ENCODE measurements at regions not wholly inside any gene's neighbourhood (a gene's known extent, or its start where the extent isn't known, plus 50 kb on each side); places are given as distances from the start of the nearest gene placed in this dataset.

DNA sequence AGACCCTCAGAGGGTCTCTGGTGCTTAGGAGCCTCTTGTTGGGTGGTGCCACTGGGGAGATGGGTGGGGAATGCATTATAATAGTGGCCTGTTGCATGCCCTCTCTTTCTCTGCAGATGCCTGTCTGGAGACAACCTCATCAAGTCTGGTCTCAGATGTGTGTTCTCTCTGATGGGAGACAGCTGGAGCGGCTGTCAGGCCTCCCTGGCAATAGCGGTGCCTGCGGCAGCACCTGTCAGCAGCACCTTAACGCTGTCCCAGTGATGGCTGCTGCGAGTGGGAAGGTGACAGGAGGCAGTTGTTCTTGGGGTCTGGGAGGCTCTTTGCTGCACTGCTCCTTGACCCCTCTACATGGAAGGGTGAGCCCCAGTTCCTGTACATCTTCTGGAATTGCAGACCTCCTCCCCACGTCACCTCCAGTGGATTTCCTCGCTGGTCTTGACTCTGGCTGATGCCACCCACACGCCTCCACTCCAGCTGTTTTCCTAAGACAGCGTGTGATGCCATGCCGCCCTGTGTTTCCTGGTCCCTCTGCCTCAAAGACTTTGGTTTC is 63.3 kb upstream of the BLCAP start:
- TF ChIP-seq, protein P1, sequence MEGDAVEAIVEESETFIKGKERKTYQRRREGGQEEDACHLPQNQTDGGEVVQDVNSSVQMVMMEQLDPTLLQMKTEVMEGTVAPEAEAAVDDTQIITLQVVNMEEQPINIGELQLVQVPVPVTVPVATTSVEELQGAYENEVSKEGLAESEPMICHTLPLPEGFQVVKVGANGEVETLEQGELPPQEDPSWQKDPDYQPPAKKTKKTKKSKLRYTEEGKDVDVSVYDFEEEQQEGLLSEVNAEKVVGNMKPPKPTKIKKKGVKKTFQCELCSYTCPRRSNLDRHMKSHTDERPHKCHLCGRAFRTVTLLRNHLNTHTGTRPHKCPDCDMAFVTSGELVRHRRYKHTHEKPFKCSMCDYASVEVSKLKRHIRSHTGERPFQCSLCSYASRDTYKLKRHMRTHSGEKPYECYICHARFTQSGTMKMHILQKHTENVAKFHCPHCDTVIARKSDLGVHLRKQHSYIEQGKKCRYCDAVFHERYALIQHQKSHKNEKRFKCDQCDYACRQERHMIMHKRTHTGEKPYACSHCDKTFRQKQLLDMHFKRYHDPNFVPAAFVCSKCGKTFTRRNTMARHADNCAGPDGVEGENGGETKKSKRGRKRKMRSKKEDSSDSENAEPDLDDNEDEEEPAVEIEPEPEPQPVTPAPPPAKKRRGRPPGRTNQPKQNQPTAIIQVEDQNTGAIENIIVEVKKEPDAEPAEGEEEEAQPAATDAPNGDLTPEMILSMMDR (IDR thresholded peaks at IDR 0.05; ENCODE audit: low read depth, low read length) = no peak
- no peak for TF ChIP-seq POLR2A (IDR thresholded peaks at IDR 0.05; ENCODE audit: extremely low read depth, insufficient read length)
- no peak for TF ChIP-seq MYC (IDR thresholded peaks at IDR 0.05; ENCODE audit: low read depth, low read length)

All from NB4 (cell line).